ENCODE measurements at regions not wholly inside any gene's neighbourhood (a gene's known extent, or its start where the extent isn't known, plus 50 kb on each side); places are given as distances from the start of the nearest gene placed in this dataset.

- 88% methylated on average over 9 of the region's 9 CpGs for WGBS (ENCODE audit: insufficient coverage)
- no peaks in the 10 kb centered on the region for H3K4me1 ChIP-seq (ENCODE audit: control insufficient read depth, insufficient read depth, low read length)
- H3K27ac ChIP-seq (ENCODE audit: low read depth, low read length): no peak overlapping the region
- H3K36me3 ChIP-seq (ENCODE audit: control insufficient read depth, insufficient read depth, low read length): no peaks in the 10 kb centered on the region
- no peak for DNase-seq (ENCODE audit: low read depth in 4 of 6, low spot score in 6 of 6)
- H3K9me3 ChIP-seq (ENCODE audit: control insufficient read depth, insufficient read depth, low read length): no peaks in the 10 kb centered on the region
- H3K4me3 ChIP-seq (ENCODE audit: low read depth, low read length): no peak overlapping the region
- no peaks in the 10 kb centered on the region for H3K27me3 ChIP-seq (ENCODE audit: control insufficient read depth, insufficient read depth, low read length)
Observed at GRCh38 chr7:136677471-136678365, 190.7 kb upstream of the CHRM2 start.

GRCh38 chr7:136667584-136667983, 200.9 kb upstream of the CHRM2 start:
- H3K4me1 ChIP-seq (ENCODE audit: control insufficient read depth, insufficient read depth, low read length): no peaks in the 10 kb centered on the region
- H3K27ac ChIP-seq (ENCODE audit: low read depth, low read length): no peak overlapping the region
- H3K27me3 ChIP-seq (ENCODE audit: control insufficient read depth, insufficient read depth, low read length): no peaks in the 10 kb centered on the region
- H3K9me3 ChIP-seq (ENCODE audit: control insufficient read depth, insufficient read depth, low read length): no peaks in the 10 kb centered on the region
- H3K4me3 ChIP-seq (ENCODE audit: low read depth, low read length): no peak overlapping the region
- no peak for DNase-seq (ENCODE audit: low read depth in 4 of 6, low spot score in 6 of 6)
- H3K36me3 ChIP-seq (ENCODE audit: control insufficient read depth, insufficient read depth, low read length): no peaks in the 10 kb centered on the region
- WGBS (ENCODE audit: insufficient coverage): no CpG with 5 or more reads among the region's 1 CpG

- H3K4me1 ChIP-seq (ENCODE audit: control insufficient read depth, insufficient read depth, low read length): no peaks in the 10 kb centered on the region
- H3K27ac ChIP-seq (ENCODE audit: low read depth, low read length): no peak overlapping the region
- no peak overlapping the region for H3K4me3 ChIP-seq (ENCODE audit: low read depth, low read length)
- no peak for DNase-seq (ENCODE audit: low read depth in 4 of 6, low spot score in 6 of 6)
- WGBS (ENCODE audit: insufficient coverage): no CpG with 5 or more reads among the region's 5 CpGs
- H3K9me3 ChIP-seq (ENCODE audit: control insufficient read depth, insufficient read depth, low read length): no peaks in the 10 kb centered on the region
- H3K27me3 ChIP-seq (ENCODE audit: control insufficient read depth, insufficient read depth, low read length): no peaks in the 10 kb centered on the region
- no peaks in the 10 kb centered on the region for H3K36me3 ChIP-seq (ENCODE audit: control insufficient read depth, insufficient read depth, low read length)
Observed at GRCh38 chr7:136665878-136666509, 202.5 kb upstream of the CHRM2 start.

GRCh38 chr7:136664537-136664936, 203.9 kb upstream of the CHRM2 start:
- no peaks in the 10 kb centered on the region for H3K9me3 ChIP-seq (ENCODE audit: control insufficient read depth, insufficient read depth, low read length)
- DNase-seq (ENCODE audit: low read depth in 4 of 6, low spot score in 6 of 6): no peak
- no peaks in the 10 kb centered on the region for H3K36me3 ChIP-seq (ENCODE audit: control insufficient read depth, insufficient read depth, low read length)
- H3K27me3 ChIP-seq (ENCODE audit: control insufficient read depth, insufficient read depth, low read length): no peaks in the 10 kb centered on the region
- H3K27ac ChIP-seq (ENCODE audit: low read depth, low read length): no peak overlapping the region
- no peaks in the 10 kb centered on the region for H3K4me1 ChIP-seq (ENCODE audit: control insufficient read depth, insufficient read depth, low read length)
- WGBS (ENCODE audit: insufficient coverage): no CpG with 5 or more reads among the region's 1 CpG
- H3K4me3 ChIP-seq (ENCODE audit: low read depth, low read length): no peak overlapping the region

GRCh38 chr7:136657482-136657921, 210.9 kb upstream of the CHRM2 start:
- Histone ChIP-seq H3K4me1 (ENCODE audit: control insufficient read depth, insufficient read depth, low read length) (no peaks in the 10 kb centered on the region), H3K27me3 (ENCODE audit: control insufficient read depth, insufficient read depth, low read length) (no peaks in the 10 kb centered on the region), H3K27ac (ENCODE audit: low read depth, low read length) (no peak overlapping the region), H3K9me3 (ENCODE audit: control insufficient read depth, insufficient read depth, low read length) (no peaks in the 10 kb centered on the region), H3K36me3 (ENCODE audit: control insufficient read depth, insufficient read depth, low read length) (no peaks in the 10 kb centered on the region), H3K4me3 (ENCODE audit: low read depth, low read length) (no peak overlapping the region)
- no peak for DNase-seq (ENCODE audit: low read depth in 4 of 6, low spot score in 6 of 6)
- WGBS (ENCODE audit: insufficient coverage): no CpG with 5 or more reads among the region's 2 CpGs

- no CpG with 5 or more reads among the region's 1 CpG for WGBS (ENCODE audit: insufficient coverage)
- no peak overlapping the region for H3K27ac ChIP-seq (ENCODE audit: low read depth, low read length)
Observed at GRCh38 chr7:136656516-136656915, 211.9 kb upstream of the CHRM2 start.

GRCh38 chr7:136655414-136655813, 213.0 kb upstream of the CHRM2 start:
- H3K9me3 ChIP-seq (ENCODE audit: control insufficient read depth, insufficient read depth, low read length): no peaks in the 10 kb centered on the region
- DNase-seq (ENCODE audit: low read depth in 4 of 6, low spot score in 6 of 6): peak in 1 of 6 donors; percentile 15
- no peak overlapping the region for H3K4me3 ChIP-seq (ENCODE audit: low read depth, low read length)
- no peaks in the 10 kb centered on the region for H3K4me1 ChIP-seq (ENCODE audit: control insufficient read depth, insufficient read depth, low read length)
- H3K27ac ChIP-seq (ENCODE audit: low read depth, low read length): no peak overlapping the region
- no peaks in the 10 kb centered on the region for H3K27me3 ChIP-seq (ENCODE audit: control insufficient read depth, insufficient read depth, low read length)
- H3K36me3 ChIP-seq (ENCODE audit: control insufficient read depth, insufficient read depth, low read length): no peaks in the 10 kb centered on the region

More at GRCh38 chr7:136656516-136656915, 211.9 kb upstream of the CHRM2 start:
- Histone ChIP-seq H3K4me3 (ENCODE audit: low read depth, low read length) (no peak overlapping the region), H3K36me3 (ENCODE audit: control insufficient read depth, insufficient read depth, low read length) (no peaks in the 10 kb centered on the region), H3K27me3 (ENCODE audit: control insufficient read depth, insufficient read depth, low read length) (no peaks in the 10 kb centered on the region), H3K9me3 (ENCODE audit: control insufficient read depth, insufficient read depth, low read length) (no peaks in the 10 kb centered on the region), H3K4me1 (ENCODE audit: control insufficient read depth, insufficient read depth, low read length) (no peaks in the 10 kb centered on the region)
- DNase-seq (ENCODE audit: low read depth in 4 of 6, low spot score in 6 of 6): no peak

- Histone ChIP-seq H3K4me3 (ENCODE audit: low read depth, low read length) (no peak overlapping the region), H3K27me3 (ENCODE audit: control insufficient read depth, insufficient read depth, low read length) (no peaks in the 10 kb centered on the region), H3K9me3 (ENCODE audit: control insufficient read depth, insufficient read depth, low read length) (no peaks in the 10 kb centered on the region), H3K27ac (ENCODE audit: low read depth, low read length) (no peak overlapping the region), H3K36me3 (ENCODE audit: control insufficient read depth, insufficient read depth, low read length) (no peaks in the 10 kb centered on the region), H3K4me1 (ENCODE audit: control insufficient read depth, insufficient read depth, low read length) (no peaks in the 10 kb centered on the region)
- WGBS (ENCODE audit: insufficient coverage): 57% methylated on average over 1 of the region's 3 CpGs
- DNase-seq (ENCODE audit: low read depth in 4 of 6, low spot score in 6 of 6): no peak
Observed at GRCh38 chr7:136654406-136654805, 214.0 kb upstream of the CHRM2 start.

- H3K9me3 ChIP-seq (ENCODE audit: control insufficient read depth, insufficient read depth, low read length): no peaks in the 10 kb centered on the region
- DNase-seq (ENCODE audit: low read depth in 4 of 6, low spot score in 6 of 6): peak in 1 of 6 donors; percentile 9
Observed at GRCh38 chr7:136652635-136653370, 215.6 kb upstream of the CHRM2 start.

More at GRCh38 chr7:136652635-136653370, 215.6 kb upstream of the CHRM2 start:
- Histone ChIP-seq H3K27ac (ENCODE audit: low read depth, low read length) (no peak overlapping the region), H3K36me3 (ENCODE audit: control insufficient read depth, insufficient read depth, low read length) (no peaks in the 10 kb centered on the region), H3K4me1 (ENCODE audit: control insufficient read depth, insufficient read depth, low read length) (no peaks in the 10 kb centered on the region), H3K4me3 (ENCODE audit: low read depth, low read length) (no peak overlapping the region), H3K27me3 (ENCODE audit: control insufficient read depth, insufficient read depth, low read length) (no peaks in the 10 kb centered on the region)
- no CpG with 5 or more reads among the region's 3 CpGs for WGBS (ENCODE audit: insufficient coverage)
